ENCODE measurements at regions not wholly inside any gene's neighbourhood (a gene's known extent, or its start where the extent isn't known, plus 50 kb on each side); places are given as distances from the start of the nearest gene placed in this dataset.

DNA sequence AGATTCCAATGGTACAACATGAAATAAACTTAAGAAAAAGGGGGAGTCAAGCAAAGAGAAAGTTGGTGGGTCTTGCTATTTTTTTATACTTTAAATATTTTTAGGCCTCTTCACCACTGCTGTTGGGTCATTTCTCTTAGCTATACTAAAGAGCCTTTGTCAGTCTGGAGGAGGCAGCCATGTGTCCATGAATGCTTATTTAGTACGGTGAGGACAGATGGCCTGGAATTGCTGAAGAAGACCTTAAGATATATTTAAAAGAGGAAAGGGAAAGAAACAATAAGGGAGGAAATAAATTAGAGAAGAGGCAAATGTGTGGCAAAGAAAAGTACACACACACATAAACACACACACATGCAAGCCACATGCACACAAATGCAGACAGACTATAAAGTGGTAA, 560.5 kb upstream of the MEF2C start:
- Histone ChIP-seq H4K20me1 (ENCODE audit: insufficient read depth, low read length) (no peaks in the 10 kb centered on the region), H3K79me1 (ENCODE audit: low read depth in 1 of 2, low read length in 2 of 2) (no peaks in the 10 kb centered on the region), H3K27me3 (ENCODE audit: control insufficient read depth, insufficient read depth, low read length) (peaks cover 2% of the 10 kb centered on the region), H3K23ac (ENCODE audit: low read depth, low read length) (no peak overlapping the region), H2BK5ac (ENCODE audit: low read depth, low read length, poor library complexity, severe bottlenecking) (no peak overlapping the region), H2AFZ (replicated peaks; ENCODE audit: low read length, poor library complexity) (no peak overlapping the region), H3K56ac (ENCODE audit: extremely low read depth, insufficient read depth, low read length) (no peak overlapping the region), H3K9ac (ENCODE audit: low read depth, low read length) (no peak overlapping the region), H3K9me3 (ENCODE audit: control insufficient read depth, insufficient read depth, low read length) (no peaks in the 10 kb centered on the region), H3K9me1 (ENCODE audit: insufficient read depth, low read length) (no peaks in the 10 kb centered on the region), H2BK120ac (ENCODE audit: low read depth, low read length) (no peak overlapping the region), H3K4me2 (ENCODE audit: low read depth, low read length) (no peak overlapping the region), H4K5ac (ENCODE audit: low read depth, low read length) (no peak overlapping the region), H2BK20ac (ENCODE audit: low read depth, low read length) (no peak overlapping the region), H3K4me3 (ENCODE audit: insufficient read depth, low read depth, low read length) (no peak overlapping the region), H3K4ac (ENCODE audit: low read depth, low read length) (no peak overlapping the region), H3K14ac (replicated peaks; ENCODE audit: low read depth, low read length) (no peak overlapping the region), H3K18ac (ENCODE audit: low read depth, low read length) (no peak overlapping the region), H2BK15ac (ENCODE audit: low read depth, low read length) (no peak overlapping the region), H4K91ac (ENCODE audit: insufficient read depth, low read depth, low read length) (no peak overlapping the region), H3K36me3 (ENCODE audit: control insufficient read depth, insufficient read depth, low read length) (no peaks in the 10 kb centered on the region), H3K4me1 (ENCODE audit: control insufficient read depth, insufficient read depth, low read length) (no peaks in the 10 kb centered on the region), H2AK9ac (replicated peaks; ENCODE audit: low read depth, low read length, poor library complexity) (no peak overlapping the region), H2AK5ac (ENCODE audit: low read depth, low read length) (no peak overlapping the region), H4K8ac (ENCODE audit: low read depth in 2 of 2, low read length in 2 of 2) (no peak overlapping the region), H3K27ac (ENCODE audit: insufficient read depth, low read length) (no peak overlapping the region)
- no TSS peak for BruUV-seq (replicated peaks)
- TF ChIP-seq FOS (IDR thresholded peaks at IDR 0.05; ENCODE audit: low read depth, low read length) = no peak
- TF ChIP-seq CHD1 (IDR thresholded peaks at IDR 0.05; ENCODE audit: low read depth, low read length) = no peak
- TF ChIP-seq, protein P1, sequence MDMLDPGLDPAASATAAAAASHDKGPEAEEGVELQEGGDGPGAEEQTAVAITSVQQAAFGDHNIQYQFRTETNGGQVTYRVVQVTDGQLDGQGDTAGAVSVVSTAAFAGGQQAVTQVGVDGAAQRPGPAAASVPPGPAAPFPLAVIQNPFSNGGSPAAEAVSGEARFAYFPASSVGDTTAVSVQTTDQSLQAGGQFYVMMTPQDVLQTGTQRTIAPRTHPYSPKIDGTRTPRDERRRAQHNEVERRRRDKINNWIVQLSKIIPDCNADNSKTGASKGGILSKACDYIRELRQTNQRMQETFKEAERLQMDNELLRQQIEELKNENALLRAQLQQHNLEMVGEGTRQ (IDR thresholded peaks at IDR 0.05; ENCODE audit: low read depth, low read length) = no peak
- TF ChIP-seq RFX5 (IDR thresholded peaks at IDR 0.05; ENCODE audit: low read depth, low read length) = no peak
- TF ChIP-seq, protein P2, sequence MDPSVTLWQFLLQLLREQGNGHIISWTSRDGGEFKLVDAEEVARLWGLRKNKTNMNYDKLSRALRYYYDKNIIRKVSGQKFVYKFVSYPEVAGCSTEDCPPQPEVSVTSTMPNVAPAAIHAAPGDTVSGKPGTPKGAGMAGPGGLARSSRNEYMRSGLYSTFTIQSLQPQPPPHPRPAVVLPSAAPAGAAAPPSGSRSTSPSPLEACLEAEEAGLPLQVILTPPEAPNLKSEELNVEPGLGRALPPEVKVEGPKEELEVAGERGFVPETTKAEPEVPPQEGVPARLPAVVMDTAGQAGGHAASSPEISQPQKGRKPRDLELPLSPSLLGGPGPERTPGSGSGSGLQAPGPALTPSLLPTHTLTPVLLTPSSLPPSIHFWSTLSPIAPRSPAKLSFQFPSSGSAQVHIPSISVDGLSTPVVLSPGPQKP (IDR thresholded peaks at IDR 0.05; ENCODE audit: borderline replicate concordance, low read depth, low read length) = no peak
- no peak for TF ChIP-seq RCOR1 (IDR thresholded peaks at IDR 0.05; ENCODE audit: insufficient replicate concordance, low read length)
- no peak for TF ChIP-seq RAD21 (IDR thresholded peaks at IDR 0.05; ENCODE audit: low read length)
- TF ChIP-seq POLR2A (IDR thresholded peaks at IDR 0.05; ENCODE audit: low read depth, low read length) = no peak
- no peak for TF ChIP-seq MAZ (IDR thresholded peaks at IDR 0.05; ENCODE audit: borderline replicate concordance, low read depth, low read length)
- TF ChIP-seq NFE2L2 (IDR thresholded peaks at IDR 0.05; ENCODE audit: low read depth, low read length) = no peak
- TF ChIP-seq SMC3 (IDR thresholded peaks at IDR 0.05; ENCODE audit: low read depth, low read length) = no peak
- no peak for TF ChIP-seq BHLHE40 (IDR thresholded peaks at IDR 0.05; ENCODE audit: low read depth, low read length)
- TF ChIP-seq MAFK (IDR thresholded peaks at IDR 0.05; ENCODE audit: low read depth, low read length) = no peak
- TF ChIP-seq, protein P3, sequence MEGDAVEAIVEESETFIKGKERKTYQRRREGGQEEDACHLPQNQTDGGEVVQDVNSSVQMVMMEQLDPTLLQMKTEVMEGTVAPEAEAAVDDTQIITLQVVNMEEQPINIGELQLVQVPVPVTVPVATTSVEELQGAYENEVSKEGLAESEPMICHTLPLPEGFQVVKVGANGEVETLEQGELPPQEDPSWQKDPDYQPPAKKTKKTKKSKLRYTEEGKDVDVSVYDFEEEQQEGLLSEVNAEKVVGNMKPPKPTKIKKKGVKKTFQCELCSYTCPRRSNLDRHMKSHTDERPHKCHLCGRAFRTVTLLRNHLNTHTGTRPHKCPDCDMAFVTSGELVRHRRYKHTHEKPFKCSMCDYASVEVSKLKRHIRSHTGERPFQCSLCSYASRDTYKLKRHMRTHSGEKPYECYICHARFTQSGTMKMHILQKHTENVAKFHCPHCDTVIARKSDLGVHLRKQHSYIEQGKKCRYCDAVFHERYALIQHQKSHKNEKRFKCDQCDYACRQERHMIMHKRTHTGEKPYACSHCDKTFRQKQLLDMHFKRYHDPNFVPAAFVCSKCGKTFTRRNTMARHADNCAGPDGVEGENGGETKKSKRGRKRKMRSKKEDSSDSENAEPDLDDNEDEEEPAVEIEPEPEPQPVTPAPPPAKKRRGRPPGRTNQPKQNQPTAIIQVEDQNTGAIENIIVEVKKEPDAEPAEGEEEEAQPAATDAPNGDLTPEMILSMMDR (conservative IDR thresholded peaks at IDR 0.05; ENCODE audit: low read depth, low read length) = no peak
- no peak for ATAC-seq (ENCODE audit: low read depth)
- POLR2A ChIA-PET (ENCODE audit: unreplicated experiment) = no interaction called here
- in situ Hi-C loops (cut with MboI; ENCODE audit: low sequenced_read_pairs) (no loop called here), dilution Hi-C loops (cut with HindIII; ENCODE audit: low sequenced_read_pairs, unreplicated experiment) (no loop called here), intact Hi-C loops (cut with micrococcal nuclease) (no loop called here)
- WGBS, 2 experiments (ENCODE audit: extremely low coverage in 2 of 2, insufficient read length in 1 of 2) = no CpG with 5 or more reads among the region's 1 CpG
- CTCF ChIA-PET = no interaction called here
- DNase-seq = no peak
